D721Med (cell line): ENCODE measurements at regions not wholly inside any gene's neighbourhood (a gene's known extent, or its start where the extent isn't known, plus 50 kb on each side); places are given as distances from the start of the nearest gene placed in this dataset.

Experiments
- DNase-seq: peaks from one replicate; pipeline ENCODE4 v3.0.0; 2011; ENCODE audit warnings: low spot score; ENCODE audit not compliant: insufficient read length
- FAIRE-seq: peaks from 2 replicates; lab custom pipeline; 2011; peaks lifted over from hg19 to GRCh38; lab: Jason Lieb, UNC
- TF ChIP-seq, protein P1 (sequence below): IDR thresholded peaks from 2 replicates; pipeline ENCODE4 v1.5.1; 2012; ENCODE audit warnings: mild to moderate bottlenecking, control low read depth; ENCODE audit not compliant: insufficient read depth; ENCODE audit errors: missing control alignments

DNA sequence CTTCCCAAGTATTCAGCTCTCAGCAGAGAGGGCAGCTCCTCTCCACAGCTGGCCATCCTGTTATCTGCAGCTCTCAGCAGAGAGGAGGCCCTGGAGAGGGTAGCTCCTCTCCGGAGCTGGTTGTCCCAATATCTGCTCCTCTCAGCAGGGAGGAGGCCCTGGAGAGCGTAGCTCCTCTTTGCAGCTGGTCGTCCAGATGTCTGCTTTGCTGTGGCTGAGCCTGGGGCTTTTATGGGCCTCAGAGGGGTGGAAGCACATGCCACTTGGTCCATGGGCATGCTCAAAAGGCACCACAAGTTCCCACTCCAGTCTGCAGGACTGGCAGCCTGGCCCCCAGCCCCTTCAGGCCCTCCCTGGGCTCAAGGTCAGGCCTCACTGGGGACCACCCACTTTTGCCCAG, 314.3 kb downstream of the KCNJ2 start:
- DNase-seq (no peak), FAIRE-seq (no peak)
- TF ChIP-seq, protein P1, sequence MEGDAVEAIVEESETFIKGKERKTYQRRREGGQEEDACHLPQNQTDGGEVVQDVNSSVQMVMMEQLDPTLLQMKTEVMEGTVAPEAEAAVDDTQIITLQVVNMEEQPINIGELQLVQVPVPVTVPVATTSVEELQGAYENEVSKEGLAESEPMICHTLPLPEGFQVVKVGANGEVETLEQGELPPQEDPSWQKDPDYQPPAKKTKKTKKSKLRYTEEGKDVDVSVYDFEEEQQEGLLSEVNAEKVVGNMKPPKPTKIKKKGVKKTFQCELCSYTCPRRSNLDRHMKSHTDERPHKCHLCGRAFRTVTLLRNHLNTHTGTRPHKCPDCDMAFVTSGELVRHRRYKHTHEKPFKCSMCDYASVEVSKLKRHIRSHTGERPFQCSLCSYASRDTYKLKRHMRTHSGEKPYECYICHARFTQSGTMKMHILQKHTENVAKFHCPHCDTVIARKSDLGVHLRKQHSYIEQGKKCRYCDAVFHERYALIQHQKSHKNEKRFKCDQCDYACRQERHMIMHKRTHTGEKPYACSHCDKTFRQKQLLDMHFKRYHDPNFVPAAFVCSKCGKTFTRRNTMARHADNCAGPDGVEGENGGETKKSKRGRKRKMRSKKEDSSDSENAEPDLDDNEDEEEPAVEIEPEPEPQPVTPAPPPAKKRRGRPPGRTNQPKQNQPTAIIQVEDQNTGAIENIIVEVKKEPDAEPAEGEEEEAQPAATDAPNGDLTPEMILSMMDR: no peak

DNA sequence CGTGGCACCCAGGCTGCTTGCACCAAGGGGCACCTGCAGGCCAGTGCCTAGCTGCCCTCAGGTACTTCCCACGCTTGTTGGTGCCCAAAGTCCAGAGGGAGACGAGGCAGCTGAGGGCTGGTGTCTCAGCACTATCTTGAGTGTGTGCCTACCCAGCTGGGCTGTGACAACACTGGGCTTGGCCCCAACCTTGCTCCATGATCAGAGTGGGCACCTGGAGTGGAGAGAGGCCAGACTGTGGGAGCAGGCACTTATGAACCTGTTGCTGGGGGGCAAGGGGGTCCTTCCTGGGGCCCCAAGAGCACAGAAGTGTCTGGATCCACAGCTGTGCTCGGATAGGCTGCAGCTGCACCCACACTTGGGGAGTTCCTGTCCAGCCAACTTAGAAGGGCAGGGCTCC, 314.7 kb downstream of the KCNJ2 start:
- DNase-seq (no peak), FAIRE-seq (no peak)
- TF ChIP-seq, protein P1: no peak

DNA sequence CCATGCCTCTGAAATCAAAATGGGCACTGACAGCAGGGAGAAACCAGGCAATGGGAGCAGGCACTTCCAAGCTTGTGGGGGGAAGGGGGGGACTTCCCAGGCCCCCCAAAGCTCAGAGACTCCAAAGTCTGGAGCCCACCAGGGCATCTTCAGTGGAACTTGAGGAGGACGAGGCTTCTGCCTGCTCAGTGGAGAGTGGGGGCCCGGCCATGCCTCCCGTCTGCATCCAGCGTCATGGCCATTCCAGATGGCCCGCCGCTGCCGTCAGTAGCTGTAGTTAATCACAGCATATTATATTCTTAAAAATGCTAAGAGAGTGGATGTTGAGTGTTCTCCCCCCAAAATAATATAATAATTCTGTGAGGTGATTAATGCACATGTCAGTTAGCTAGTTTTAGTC, 315.2 kb downstream of the KCNJ2 start:
- DNase-seq: no peak
- no peak for FAIRE-seq
- TF ChIP-seq, protein P1: no peak

DNA sequence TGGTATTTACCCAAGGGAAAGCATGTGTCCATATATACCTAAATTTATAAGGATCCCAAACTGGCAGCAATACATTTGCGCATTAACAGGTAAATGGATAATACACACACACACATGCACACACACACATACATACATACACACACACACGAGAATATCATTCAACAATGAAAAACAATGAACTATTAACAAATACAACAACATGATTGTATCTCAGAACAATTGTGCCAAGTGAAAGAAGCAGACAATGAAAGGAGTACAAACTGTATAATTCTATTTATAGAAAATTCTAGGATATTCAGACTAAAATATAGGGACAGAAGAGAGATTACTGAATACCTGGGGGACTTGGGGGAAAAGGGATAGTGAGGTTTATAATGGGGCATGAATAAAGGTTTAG, 323.0 kb downstream of the KCNJ2 start:
- DNase-seq (no peak), FAIRE-seq (no peak)
- TF ChIP-seq, protein P1: no peak

DNA sequence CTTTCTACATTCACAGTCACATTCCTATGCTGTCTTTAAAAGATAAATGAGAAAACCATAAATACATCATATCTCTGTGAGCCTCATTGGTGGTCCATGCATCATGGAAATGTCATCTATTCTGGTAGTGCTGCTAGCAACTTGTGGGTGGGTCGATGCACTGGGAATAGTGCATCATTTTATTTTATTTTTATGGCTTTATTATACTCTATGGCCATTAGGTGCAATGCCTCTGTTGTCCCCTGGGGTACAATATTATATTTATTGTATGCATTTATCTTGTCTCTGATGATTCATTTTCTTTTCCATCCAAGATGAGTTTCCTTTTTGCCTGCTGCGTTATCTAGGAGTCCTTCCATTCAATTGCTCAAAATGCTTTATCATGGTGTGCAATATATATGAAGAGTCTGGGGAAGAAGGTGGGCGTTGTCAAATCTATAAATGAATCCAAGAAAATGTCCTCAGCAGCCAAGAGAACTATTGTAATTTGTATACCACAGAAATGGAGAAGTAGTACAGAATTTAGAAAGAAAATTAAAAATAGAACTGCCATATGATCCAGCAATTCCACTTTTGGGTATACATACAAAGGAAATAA, 324.0 kb downstream of the KCNJ2 start:
- FAIRE-seq: no peak
- TF ChIP-seq, protein P1: no peak
- no peak for DNase-seq

DNA sequence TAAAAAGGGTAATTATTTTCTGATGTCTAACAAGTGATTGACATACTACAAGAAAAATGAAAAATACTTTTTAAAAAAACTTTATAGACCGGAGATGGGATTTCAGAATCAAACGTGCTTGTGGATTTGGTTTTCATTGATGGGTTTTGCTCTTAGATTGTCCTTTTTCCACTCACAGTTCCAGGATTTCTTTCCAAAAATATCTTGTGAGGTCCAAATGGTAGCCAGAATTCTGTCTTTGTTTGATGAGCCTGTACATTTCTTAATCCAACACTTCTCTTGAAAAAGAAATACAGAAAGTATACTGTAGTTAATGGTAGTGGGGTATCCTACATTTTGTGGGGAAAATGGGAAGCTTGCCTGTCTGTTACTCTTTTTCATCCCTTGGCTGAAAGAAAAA, 329.3 kb downstream of the KCNJ2 start:
- DNase-seq (no peak), FAIRE-seq (no peak)
- TF ChIP-seq, protein P1: no peak

DNA sequence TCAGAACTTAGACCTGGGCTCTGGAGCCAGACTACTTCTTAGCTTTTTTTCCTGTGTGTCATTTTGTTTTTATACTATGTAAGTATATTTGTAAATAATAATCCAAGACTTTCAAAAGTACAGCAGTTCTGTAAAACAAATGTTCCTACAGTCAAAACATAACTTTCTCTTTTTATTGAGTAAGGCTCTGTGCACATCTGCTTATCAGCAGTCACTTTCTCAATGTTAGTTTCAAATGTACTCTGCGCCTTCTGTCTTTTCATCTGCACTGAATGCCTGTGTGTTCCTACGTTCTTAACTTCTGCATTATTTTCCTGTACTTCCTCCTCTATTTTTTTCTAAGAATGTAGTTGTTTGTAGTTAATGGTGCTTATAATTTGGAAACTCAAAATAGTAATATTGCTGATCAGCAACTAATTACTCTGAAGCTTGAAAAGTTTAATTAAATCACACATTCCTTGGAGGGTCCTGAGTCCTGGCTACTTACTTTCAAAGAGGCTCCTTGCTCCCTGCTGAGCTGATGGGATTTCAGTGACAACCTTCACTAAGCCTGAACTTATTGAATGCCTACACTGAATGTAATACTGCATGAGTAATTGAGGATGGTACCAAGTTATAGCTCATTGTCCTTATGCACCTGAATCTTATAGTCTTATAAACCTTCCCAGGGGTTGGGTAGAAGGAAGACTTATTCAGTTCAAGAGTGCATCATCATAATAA, 329.9 kb downstream of the KCNJ2 start:
- DNase-seq: no peak
- TF ChIP-seq, protein P1: no peak
- FAIRE-seq: no peak
